ENCODE measurements at regions not wholly inside any gene's neighbourhood (a gene's known extent, or its start where the extent isn't known, plus 50 kb on each side); places are given as distances from the start of the nearest gene placed in this dataset.

GRCh38 chr5:53233645-53234405, 124.3 kb upstream of the MOCS2 start:
- intact Hi-C loops (cut with DNase I): no loop called here
- no peak for FAIRE-seq
- Histone ChIP-seq H3K27ac (no peak overlapping the region), H3K9me3 (no peaks in the 10 kb centered on the region), H3K4me1 (no peaks in the 10 kb centered on the region), H3K36me3 (no peaks in the 10 kb centered on the region), H3K27me3 (no peaks in the 10 kb centered on the region), H3K4me3 (no peak overlapping the region)
- TF ChIP-seq CTCF (IDR thresholded peaks at IDR 0.05): no peak
- ATAC-seq: no peak
- 60 to 64% methylated on average over 2 of the region's 2 CpGs for WGBS, 2 donors
- no peak for DNase-seq

DNA sequence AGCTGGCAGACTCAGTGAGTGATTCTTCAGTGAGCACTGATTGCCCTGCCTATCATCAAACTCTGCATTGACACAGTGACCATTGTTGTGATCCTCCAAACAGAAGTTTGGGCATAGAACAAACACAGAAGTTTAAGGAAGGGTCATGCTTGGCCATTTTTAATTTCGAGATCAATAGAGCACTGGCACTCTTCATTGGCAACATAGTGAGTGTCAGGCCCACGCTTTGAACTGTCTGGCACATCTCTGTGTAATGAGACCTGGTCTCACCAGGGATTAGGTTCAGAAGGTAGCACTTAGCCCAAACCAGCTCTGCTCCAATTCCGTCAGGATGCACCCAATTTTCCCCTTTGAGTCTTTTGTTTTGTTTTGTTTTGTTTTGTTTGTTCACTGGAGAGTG, 127.1 kb upstream of the MOCS2 start:
- DNase-seq (no peak), ATAC-seq (no peak), FAIRE-seq (no peak)
- no peaks in the 10 kb centered on the region for H3K9me3 ChIP-seq
- no peaks in the 10 kb centered on the region for H3K4me1 ChIP-seq
- no peak for TF ChIP-seq CTCF (IDR thresholded peaks at IDR 0.05)
- H3K4me3 ChIP-seq: no peak overlapping the region
- intact Hi-C loops (cut with DNase I): no loop called here
- no peaks in the 10 kb centered on the region for H3K27me3 ChIP-seq
- WGBS, 2 donors: 53 to 74% methylated on average over 3 of the region's 3 CpGs
- H3K27ac ChIP-seq: no peak overlapping the region
- no peaks in the 10 kb centered on the region for H3K36me3 ChIP-seq

DNA sequence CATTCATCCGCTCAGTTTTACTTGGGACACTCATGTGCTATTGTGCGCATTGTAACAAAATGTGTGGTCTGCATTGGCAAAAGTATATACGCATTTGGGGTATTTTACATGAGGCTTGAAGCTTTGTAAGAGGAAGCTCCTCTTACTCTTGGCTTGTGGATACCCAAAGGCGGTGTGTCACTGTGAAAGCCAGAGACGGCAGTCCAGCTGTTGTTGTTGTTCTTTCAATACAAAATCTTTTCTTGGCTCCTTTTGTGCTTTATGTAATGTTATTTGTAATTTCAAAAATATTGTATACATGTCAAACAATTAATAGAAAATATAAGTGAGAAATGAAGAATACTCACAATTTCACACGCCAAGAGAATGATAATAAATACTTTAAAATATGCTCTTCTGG, 128.3 kb upstream of the MOCS2 start:
- no peak for FAIRE-seq
- intact Hi-C loops (cut with DNase I): no loop called here
- no peak for TF ChIP-seq CTCF (IDR thresholded peaks at IDR 0.05)
- Histone ChIP-seq H3K9me3 (no peaks in the 10 kb centered on the region), H3K36me3 (no peaks in the 10 kb centered on the region), H3K4me3 (no peak overlapping the region), H3K27ac (no peak overlapping the region), H3K27me3 (no peaks in the 10 kb centered on the region), H3K4me1 (no peaks in the 10 kb centered on the region)
- 72 to 73% methylated on average over 6 of the region's 6 CpGs for WGBS, 2 donors
- no peak for DNase-seq
- ATAC-seq: no peak

DNA sequence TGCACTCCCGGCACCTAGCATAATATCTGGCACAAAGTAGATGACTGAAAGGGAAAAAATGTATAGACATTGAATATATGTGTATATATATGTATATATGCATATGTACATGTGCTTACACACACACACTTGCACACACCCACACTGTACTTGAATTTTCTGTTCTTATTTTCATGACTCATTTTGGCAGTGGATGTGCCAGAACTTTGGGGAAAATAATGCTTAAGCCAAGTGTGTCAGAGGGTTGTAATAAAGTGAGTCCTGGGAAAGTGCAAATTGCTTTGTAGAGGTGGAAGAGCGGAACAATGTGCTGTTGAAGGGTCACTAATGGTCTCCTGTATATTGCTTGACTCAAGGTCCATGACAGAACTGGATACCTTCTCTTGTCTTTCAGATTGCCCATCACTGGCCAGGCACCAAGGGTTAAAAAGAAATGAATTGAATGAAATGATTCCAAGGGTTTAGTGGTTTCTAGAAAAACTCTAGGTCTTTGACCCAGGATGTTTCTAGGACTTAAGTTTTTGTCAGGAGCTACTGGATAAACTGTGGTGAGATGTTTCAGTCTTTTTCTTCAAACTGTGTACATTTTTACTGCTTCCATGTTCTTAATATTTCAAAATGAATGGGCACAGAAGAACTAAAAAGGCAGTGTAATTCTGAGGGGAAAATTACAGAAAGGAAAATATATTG, 129.9 kb upstream of the MOCS2 start:
- H3K9me3 ChIP-seq: no peaks in the 10 kb centered on the region
- 84 to 85% methylated on average over 2 of the region's 2 CpGs for WGBS, 2 donors
- no peak for TF ChIP-seq CTCF (IDR thresholded peaks at IDR 0.05)
- no peaks in the 10 kb centered on the region for H3K27me3 ChIP-seq
- intact Hi-C loops (cut with DNase I): no loop called here
- FAIRE-seq: no peak
- no peak overlapping the region for H3K27ac ChIP-seq
- no peak for ATAC-seq
- H3K36me3 ChIP-seq: no peaks in the 10 kb centered on the region
- H3K4me1 ChIP-seq: no peaks in the 10 kb centered on the region
- no peak for DNase-seq
- H3K4me3 ChIP-seq: no peak overlapping the region

DNA sequence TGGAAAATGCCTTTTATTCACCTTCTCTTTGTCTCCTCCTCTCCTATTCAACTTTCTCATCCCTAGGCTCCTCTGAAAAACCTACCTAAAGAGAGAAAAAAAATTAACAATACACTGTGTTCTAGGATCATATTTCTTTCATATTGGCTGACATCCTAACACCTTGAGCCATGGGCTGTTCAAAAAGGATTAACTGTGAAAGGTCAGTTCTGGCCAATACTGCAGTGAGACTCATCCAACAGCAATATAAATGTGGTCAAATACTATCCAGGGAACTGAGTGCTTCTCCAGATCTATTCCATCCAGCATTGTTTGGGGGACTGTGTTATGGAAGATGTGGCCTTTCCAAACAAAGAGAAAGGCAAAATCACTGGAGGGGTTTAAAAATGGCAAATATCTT, 131.1 kb upstream of the MOCS2 start:
- no peak overlapping the region for H3K27ac ChIP-seq
- no peaks in the 10 kb centered on the region for H3K4me1 ChIP-seq
- H3K36me3 ChIP-seq: no peaks in the 10 kb centered on the region
- H3K9me3 ChIP-seq: no peaks in the 10 kb centered on the region
- no peak for FAIRE-seq
- H3K4me3 ChIP-seq: no peak overlapping the region
- intact Hi-C loops (cut with DNase I): no loop called here
- no peaks in the 10 kb centered on the region for H3K27me3 ChIP-seq
- no peak for DNase-seq
- ATAC-seq: no peak
- no peak for TF ChIP-seq CTCF (IDR thresholded peaks at IDR 0.05)
